ENCODE measurements at regions not wholly inside any gene's neighbourhood (a gene's known extent, or its start where the extent isn't known, plus 50 kb on each side); places are given as distances from the start of the nearest gene placed in this dataset.

- Histone ChIP-seq H3K27ac (no peak overlapping the region), H3K4me3 (no peak overlapping the region), H3K36me3 (no peaks in the 10 kb centered on the region), H3K27me3 (no peaks in the 10 kb centered on the region), H3K4me1 (ENCODE audit: insufficient read depth) (no peaks in the 10 kb centered on the region), H3K9me3 (no peaks in the 10 kb centered on the region)
- intact Hi-C loops (cut with DNase I): no loop called here
- WGBS, 3 donors: 71 to 77% (median 71%) methylated on average over 3 of the region's 3 CpGs
- TF ChIP-seq EP300 (IDR thresholded peaks at IDR 0.05) (no peak), POLR2A (IDR thresholded peaks at IDR 0.05) (no peak), CTCF (IDR thresholded peaks at IDR 0.05) (no peak)
- DNase-seq: no peak
Measured at GRCh38 chr4:188941524-188942119, 802.4 kb downstream of the TRIML1 start.

- Histone ChIP-seq H3K4me1 (ENCODE audit: insufficient read depth) (no peaks in the 10 kb centered on the region), H3K9me3 (no peaks in the 10 kb centered on the region), H3K27me3 (no peaks in the 10 kb centered on the region), H3K27ac (no peak overlapping the region), H3K36me3 (no peaks in the 10 kb centered on the region), H3K4me3 (no peak overlapping the region)
- TF ChIP-seq CTCF (IDR thresholded peaks at IDR 0.05) (no peak), POLR2A (IDR thresholded peaks at IDR 0.05) (no peak), EP300 (IDR thresholded peaks at IDR 0.05) (no peak)
- no peak for DNase-seq
- intact Hi-C loops (cut with DNase I): no loop called here
- 72 to 91% (median 91%) methylated on average over 3 of the region's 3 CpGs for WGBS, 3 donors
Measured at GRCh38 chr4:188942606-188943005, 803.4 kb downstream of the TRIML1 start.

- WGBS, 3 donors: 32 to 46% (median 36%) methylated on average over 4 of the region's 4 CpGs
- Histone ChIP-seq H3K4me1 (ENCODE audit: insufficient read depth) (no peaks in the 10 kb centered on the region), H3K9me3 (no peaks in the 10 kb centered on the region), H3K36me3 (no peaks in the 10 kb centered on the region), H3K27ac (no peak overlapping the region), H3K27me3 (peaks cover 3% of the 10 kb centered on the region), H3K4me3 (no peak overlapping the region)
- intact Hi-C loops (cut with DNase I): no loop called here
- DNase-seq: no peak
- no peak for TF ChIP-seq POLR2A (IDR thresholded peaks at IDR 0.05)
Measured at GRCh38 chr4:188949596-188949995, 810.4 kb downstream of the TRIML1 start.

GRCh38 chr4:188955066-188955465 lies 815.8 kb downstream of the TRIML1 start:
- TF ChIP-seq EP300 (IDR thresholded peaks at IDR 0.05) (no peak), POLR2A (IDR thresholded peaks at IDR 0.05) (no peak), CTCF (IDR thresholded peaks at IDR 0.05) (no peak)
- H3K9me3 ChIP-seq: no peaks in the 10 kb centered on the region
- H3K27me3 ChIP-seq: peaks cover 3% of the 10 kb centered on the region
- no peak overlapping the region for H3K4me3 ChIP-seq
- no peak for DNase-seq
- H3K36me3 ChIP-seq: no peaks in the 10 kb centered on the region
- no peaks in the 10 kb centered on the region for H3K4me1 ChIP-seq (ENCODE audit: insufficient read depth)
- H3K27ac ChIP-seq: no peak overlapping the region
- WGBS, 3 donors: 85 to 92% (median 90%) methylated on average over 2 of the region's 2 CpGs
- intact Hi-C loops (cut with DNase I): no loop called here

- H3K4me1 ChIP-seq (ENCODE audit: insufficient read depth): no peaks in the 10 kb centered on the region
- H3K27ac ChIP-seq: no peak overlapping the region
- H3K36me3 ChIP-seq: no peaks in the 10 kb centered on the region
- intact Hi-C loops (cut with DNase I): no loop called here
- H3K9me3 ChIP-seq: no peaks in the 10 kb centered on the region
- no peak for TF ChIP-seq CTCF (IDR thresholded peaks at IDR 0.05)
- no peak for TF ChIP-seq EP300 (IDR thresholded peaks at IDR 0.05)
- no peak for TF ChIP-seq POLR2A (IDR thresholded peaks at IDR 0.05)
- no peaks in the 10 kb centered on the region for H3K27me3 ChIP-seq
- WGBS, 3 donors: 81 to 89% (median 87%) methylated on average over 4 of the region's 4 CpGs
- H3K4me3 ChIP-seq: no peak overlapping the region
- no peak for DNase-seq
Measured at GRCh38 chr4:188956566-188956965, 817.3 kb downstream of the TRIML1 start.
